ENCODE measurements at regions not wholly inside any gene's neighbourhood (a gene's known extent, or its start where the extent isn't known, plus 50 kb on each side); places are given as distances from the start of the nearest gene placed in this dataset.

DNA sequence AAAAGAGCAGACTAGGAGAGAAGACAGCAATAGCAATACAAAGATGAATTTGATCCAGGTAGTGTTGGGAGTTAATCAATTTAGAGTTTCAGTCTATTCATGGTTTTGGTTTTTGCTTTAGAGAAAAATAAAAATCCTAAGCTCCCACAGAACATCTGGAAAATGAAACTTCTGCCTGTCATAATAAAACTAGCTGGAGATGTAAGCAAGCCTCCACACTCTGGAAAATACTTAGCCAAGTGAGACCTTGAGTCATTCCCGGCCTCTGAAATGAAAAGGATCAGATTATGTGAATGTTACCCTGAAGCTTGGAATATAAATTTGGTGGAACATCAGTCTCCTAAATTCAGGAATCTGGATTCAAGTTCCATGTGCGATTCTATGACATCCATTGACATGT, 485.6 kb upstream of the SPRED2 start:
- H3K27me3 Mint-ChIP-seq (ENCODE audit: insufficient read depth, unreplicated experiment): no peaks in the 10 kb centered on the region
- TF ChIP-seq, protein P1, sequence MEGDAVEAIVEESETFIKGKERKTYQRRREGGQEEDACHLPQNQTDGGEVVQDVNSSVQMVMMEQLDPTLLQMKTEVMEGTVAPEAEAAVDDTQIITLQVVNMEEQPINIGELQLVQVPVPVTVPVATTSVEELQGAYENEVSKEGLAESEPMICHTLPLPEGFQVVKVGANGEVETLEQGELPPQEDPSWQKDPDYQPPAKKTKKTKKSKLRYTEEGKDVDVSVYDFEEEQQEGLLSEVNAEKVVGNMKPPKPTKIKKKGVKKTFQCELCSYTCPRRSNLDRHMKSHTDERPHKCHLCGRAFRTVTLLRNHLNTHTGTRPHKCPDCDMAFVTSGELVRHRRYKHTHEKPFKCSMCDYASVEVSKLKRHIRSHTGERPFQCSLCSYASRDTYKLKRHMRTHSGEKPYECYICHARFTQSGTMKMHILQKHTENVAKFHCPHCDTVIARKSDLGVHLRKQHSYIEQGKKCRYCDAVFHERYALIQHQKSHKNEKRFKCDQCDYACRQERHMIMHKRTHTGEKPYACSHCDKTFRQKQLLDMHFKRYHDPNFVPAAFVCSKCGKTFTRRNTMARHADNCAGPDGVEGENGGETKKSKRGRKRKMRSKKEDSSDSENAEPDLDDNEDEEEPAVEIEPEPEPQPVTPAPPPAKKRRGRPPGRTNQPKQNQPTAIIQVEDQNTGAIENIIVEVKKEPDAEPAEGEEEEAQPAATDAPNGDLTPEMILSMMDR (IDR thresholded peaks at IDR 0.05; ENCODE audit: unreplicated experiment): no peak
- CTCF ChIA-PET: interaction anchor here (0.6 to 1.1 kb wide), 4 partner anchors 10 to 1551 kb away, joined by 3 to 5 read pairs (median 4); no protein-coding TSS in a partner anchor
- intact Hi-C loops (cut with micrococcal nuclease): no loop called here
- no peaks in the 10 kb centered on the region for H3K9me3 Mint-ChIP-seq (ENCODE audit: unreplicated experiment)
- BruUV-seq (replicated peaks): no TSS peak
- H3K36me3 Mint-ChIP-seq (ENCODE audit: insufficient read depth, unreplicated experiment): no peaks in the 10 kb centered on the region
- peaks cover 22% of the 10 kb centered on the region for H3K4me1 Mint-ChIP-seq (ENCODE audit: insufficient read depth, unreplicated experiment)
- no peak for DNase-seq (ENCODE audit: unreplicated experiment)
- no peak overlapping the region for H3K4me3 Mint-ChIP-seq (ENCODE audit: unreplicated experiment)
- H3K27ac Mint-ChIP-seq (ENCODE audit: low read depth, unreplicated experiment): no peak overlapping the region
- POLR2A ChIA-PET: interaction anchor here (0.6 to 2.7 kb wide), 2 partner anchors 503 to 516 kb away, joined by 3 to 6 read pairs; partner anchors contain the start of gene MEIS1

GRCh38 chr2:65916785-65917295, 484.4 kb upstream of the SPRED2 start:
- no peaks in the 10 kb centered on the region for H3K9me3 Mint-ChIP-seq (ENCODE audit: unreplicated experiment)
- CTCF ChIA-PET: interaction anchor here (0.6 to 0.8 kb wide), 4 partner anchors 27 to 1809 kb away, joined by 3 to 6 read pairs (median 3); no protein-coding TSS in a partner anchor
- no peaks in the 10 kb centered on the region for H3K36me3 Mint-ChIP-seq (ENCODE audit: insufficient read depth, unreplicated experiment)
- intact Hi-C loops (cut with micrococcal nuclease): no loop called here
- H3K27me3 Mint-ChIP-seq (ENCODE audit: insufficient read depth, unreplicated experiment): no peaks in the 10 kb centered on the region
- DNase-seq (ENCODE audit: unreplicated experiment): no peak
- no peak overlapping the region for H3K4me3 Mint-ChIP-seq (ENCODE audit: unreplicated experiment)
- BruUV-seq (replicated peaks): no TSS peak
- TF ChIP-seq, protein P1 (IDR thresholded peaks at IDR 0.05; ENCODE audit: unreplicated experiment): no peak
- POLR2A ChIA-PET: interaction anchor here (0.6 to 1.2 kb wide), 2 partner anchors 21 to 353 kb away, joined by 3 read pairs; no protein-coding TSS in a partner anchor
- H3K27ac Mint-ChIP-seq (ENCODE audit: low read depth, unreplicated experiment): no peak overlapping the region
- peaks cover 11% of the 10 kb centered on the region for H3K4me1 Mint-ChIP-seq (ENCODE audit: insufficient read depth, unreplicated experiment)

- Mint-ChIP-seq H3K4me3 (ENCODE audit: unreplicated experiment) (no peak overlapping the region), H3K27me3 (ENCODE audit: insufficient read depth, unreplicated experiment) (no peaks in the 10 kb centered on the region), H3K4me1 (ENCODE audit: insufficient read depth, unreplicated experiment) (peaks cover 9% of the 10 kb centered on the region), H3K9me3 (ENCODE audit: unreplicated experiment) (no peaks in the 10 kb centered on the region), H3K27ac (ENCODE audit: low read depth, unreplicated experiment) (no peak overlapping the region), H3K36me3 (ENCODE audit: insufficient read depth, unreplicated experiment) (no peaks in the 10 kb centered on the region)
- ChIA-PET CTCF (interaction anchor here (0.7 to 0.8 kb wide), 3 partner anchors 28 to 1810 kb away, joined by 3 to 6 read pairs (median 5); no protein-coding TSS in a partner anchor), POLR2A (interaction anchor here (0.6 to 1.2 kb wide), 3 partner anchors 21 to 520 kb away, joined by 3 read pairs; no protein-coding TSS in a partner anchor)
- DNase-seq (ENCODE audit: unreplicated experiment): no peak
- TF ChIP-seq, protein P1 (IDR thresholded peaks at IDR 0.05; ENCODE audit: unreplicated experiment): no peak
- intact Hi-C loops (cut with micrococcal nuclease): no loop called here
- no TSS peak for BruUV-seq (replicated peaks)
Measured at GRCh38 chr2:65916177-65916576, 483.8 kb upstream of the SPRED2 start.

- no peaks in the 10 kb centered on the region for H3K36me3 Mint-ChIP-seq (ENCODE audit: insufficient read depth, unreplicated experiment)
- no TSS peak for BruUV-seq (replicated peaks)
- TF ChIP-seq, protein P1 (IDR thresholded peaks at IDR 0.05; ENCODE audit: unreplicated experiment): no peak
- ChIA-PET POLR2A (no interaction called here), CTCF (interaction anchor here (0.6 to 0.8 kb wide), 2 partner anchors 26 to 283 kb away, joined by 3 to 5 read pairs; no protein-coding TSS in a partner anchor)
- intact Hi-C loops (cut with micrococcal nuclease): no loop called here
- H3K27me3 Mint-ChIP-seq (ENCODE audit: insufficient read depth, unreplicated experiment): no peaks in the 10 kb centered on the region
- H3K9me3 Mint-ChIP-seq (ENCODE audit: unreplicated experiment): no peaks in the 10 kb centered on the region
- peaks cover 5% of the 10 kb centered on the region for H3K4me1 Mint-ChIP-seq (ENCODE audit: insufficient read depth, unreplicated experiment)
- no peak overlapping the region for H3K27ac Mint-ChIP-seq (ENCODE audit: low read depth, unreplicated experiment)
- DNase-seq (ENCODE audit: unreplicated experiment): no peak
- no peak overlapping the region for H3K4me3 Mint-ChIP-seq (ENCODE audit: unreplicated experiment)
Measured at GRCh38 chr2:65915273-65915672, 482.9 kb upstream of the SPRED2 start.

Data from MCF 10A (cell line).